ENCODE measurements at regions not wholly inside any gene's neighbourhood (a gene's known extent, or its start where the extent isn't known, plus 50 kb on each side); places are given as distances from the start of the nearest gene placed in this dataset.

DNA sequence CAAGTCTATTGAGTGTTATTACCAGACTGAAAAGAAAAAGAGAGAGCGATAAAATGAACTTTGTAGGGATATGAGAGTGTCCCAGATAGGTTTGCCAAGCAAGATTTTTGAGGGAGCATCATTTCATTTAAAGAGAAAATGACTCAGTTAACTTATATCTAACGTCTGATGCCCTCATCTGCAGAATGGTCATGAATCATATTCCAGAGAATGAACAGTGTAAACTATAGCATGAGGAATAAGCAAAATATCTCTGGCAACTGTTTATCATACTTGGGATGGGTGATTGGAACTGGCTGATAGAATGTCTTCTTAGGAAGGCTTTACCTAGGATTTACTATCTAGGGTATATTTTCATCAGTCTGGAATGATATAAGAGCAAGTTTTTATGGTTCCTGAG lies 289.4 kb downstream of the CMPK2 start:
- Mint-ChIP-seq H3K27ac (no peak overlapping the region), H3K4me1 (no peaks in the 10 kb centered on the region), H3K9me3 (peaks cover 0 to 2% of the 10 kb centered on the region in 2 donors), H3K27me3 (peaks cover 0 to 14% of the 10 kb centered on the region in 2 donors), H3K4me3 (no peak overlapping the region), H3K36me3 (no peaks in the 10 kb centered on the region)
- DNase-seq (no peak), ATAC-seq (replicated peaks) (no peak)

DNA sequence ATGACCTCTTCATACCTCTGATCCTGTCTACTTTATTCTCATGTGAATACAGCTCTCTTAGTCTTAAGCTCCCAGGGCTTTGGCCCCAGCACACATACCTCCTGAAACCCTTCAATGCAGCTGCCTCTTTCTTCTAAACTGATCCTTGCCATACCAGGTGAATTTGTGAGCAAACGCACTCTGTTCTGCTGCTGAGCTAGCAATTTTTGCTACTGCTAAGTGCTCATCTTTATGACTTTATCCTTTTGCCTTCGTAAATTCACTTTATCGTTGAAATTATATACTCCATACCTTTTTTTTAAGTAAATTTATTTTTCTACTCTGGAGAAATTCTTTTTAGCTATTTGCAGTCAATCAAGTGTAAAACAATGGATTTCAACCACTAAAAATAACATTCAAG lies 287.7 kb downstream of the CMPK2 start:
- Mint-ChIP-seq H3K36me3 (no peaks in the 10 kb centered on the region), H3K27me3 (peaks cover 0 to 20% of the 10 kb centered on the region in 2 donors), H3K4me1 (no peaks in the 10 kb centered on the region), H3K4me3 (no peak overlapping the region), H3K27ac (no peak overlapping the region), H3K9me3 (peaks cover 0 to 2% of the 10 kb centered on the region in 2 donors)
- DNase-seq (no peak), ATAC-seq (replicated peaks) (no peak)

DNA sequence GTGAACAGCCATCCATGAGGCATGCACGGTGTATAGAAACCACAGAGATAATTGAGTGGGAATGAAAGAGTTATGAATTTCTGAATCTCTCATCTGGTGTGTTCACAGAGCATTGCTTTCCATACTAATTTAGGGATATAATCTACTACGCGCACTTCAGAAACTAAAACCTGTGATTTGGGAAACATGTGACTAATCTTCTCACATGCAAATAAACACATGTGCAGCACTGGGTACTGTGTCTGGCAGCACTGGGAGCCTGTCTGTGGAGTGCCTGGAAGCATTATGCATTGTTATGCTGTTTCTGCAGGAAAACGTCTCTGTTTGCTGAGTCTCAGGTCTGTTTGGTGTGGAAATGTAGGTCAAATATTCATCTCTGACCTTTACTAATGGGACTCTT lies 287.3 kb downstream of the CMPK2 start:
- H3K27ac Mint-ChIP-seq, result no peak overlapping the region
- peaks cover 0 to 23% of the 10 kb centered on the region in 2 donors for H3K27me3 Mint-ChIP-seq
- no peak overlapping the region for H3K4me3 Mint-ChIP-seq
- ATAC-seq (replicated peaks), result no peak
- H3K4me1 Mint-ChIP-seq, result no peaks in the 10 kb centered on the region
- no peak for DNase-seq
- peaks cover 0 to 2% of the 10 kb centered on the region in 2 donors for H3K9me3 Mint-ChIP-seq
- H3K36me3 Mint-ChIP-seq, result no peaks in the 10 kb centered on the region

DNA sequence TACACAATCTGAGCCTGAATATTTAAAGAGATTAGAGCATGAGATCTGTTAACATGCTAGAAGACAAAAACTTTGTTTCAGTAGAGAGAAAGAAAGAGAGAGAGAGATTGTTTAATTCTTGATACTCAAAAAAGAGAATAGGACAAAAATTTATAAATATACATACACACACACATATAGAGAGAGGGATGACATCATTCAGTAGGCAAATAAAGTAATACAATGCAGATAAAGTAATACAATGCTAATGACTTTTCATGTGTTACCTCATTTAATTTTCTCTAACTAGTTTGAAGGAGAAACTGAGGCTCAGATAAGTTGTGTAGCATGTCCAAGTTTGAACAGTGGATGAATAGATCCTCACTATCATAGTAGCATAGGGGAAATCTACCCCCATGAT lies 286.4 kb downstream of the CMPK2 start:
- no peaks in the 10 kb centered on the region for H3K36me3 Mint-ChIP-seq
- no peak for ATAC-seq (replicated peaks)
- peaks cover 0 to 23% of the 10 kb centered on the region in 2 donors for H3K27me3 Mint-ChIP-seq
- no peak overlapping the region for H3K4me3 Mint-ChIP-seq
- no peaks in the 10 kb centered on the region for H3K4me1 Mint-ChIP-seq
- DNase-seq, result no peak
- peaks cover 0 to 2% of the 10 kb centered on the region in 2 donors for H3K9me3 Mint-ChIP-seq
- no peak overlapping the region for H3K27ac Mint-ChIP-seq

DNA sequence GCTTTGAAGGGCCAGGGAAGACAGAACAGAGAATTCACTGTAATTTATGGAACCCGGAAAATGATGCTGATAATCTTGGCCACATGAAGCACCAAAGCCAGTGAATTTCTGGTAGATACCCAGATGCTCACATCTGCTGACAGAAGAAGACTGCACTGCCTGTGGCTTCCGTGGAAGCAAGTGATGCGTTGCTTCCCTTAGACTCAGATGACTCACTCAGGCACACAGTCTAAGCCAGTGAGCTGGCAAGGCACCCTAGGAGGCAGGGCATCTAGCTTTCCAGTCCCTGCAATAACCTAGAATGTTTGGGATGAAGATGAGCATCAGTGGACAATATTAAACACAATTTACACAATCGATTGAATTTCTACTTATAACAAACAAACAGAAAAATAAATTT lies 284.7 kb downstream of the CMPK2 start:
- Mint-ChIP-seq H3K36me3 (no peaks in the 10 kb centered on the region), H3K9me3 (peaks cover 2 to 4% of the 10 kb centered on the region in 2 donors), H3K4me1 (no peaks in the 10 kb centered on the region), H3K4me3 (no peak overlapping the region), H3K27me3 (peaks cover 0 to 23% of the 10 kb centered on the region in 2 donors), H3K27ac (no peak overlapping the region)
- DNase-seq, result no peak
- no peak for ATAC-seq (replicated peaks)

DNA sequence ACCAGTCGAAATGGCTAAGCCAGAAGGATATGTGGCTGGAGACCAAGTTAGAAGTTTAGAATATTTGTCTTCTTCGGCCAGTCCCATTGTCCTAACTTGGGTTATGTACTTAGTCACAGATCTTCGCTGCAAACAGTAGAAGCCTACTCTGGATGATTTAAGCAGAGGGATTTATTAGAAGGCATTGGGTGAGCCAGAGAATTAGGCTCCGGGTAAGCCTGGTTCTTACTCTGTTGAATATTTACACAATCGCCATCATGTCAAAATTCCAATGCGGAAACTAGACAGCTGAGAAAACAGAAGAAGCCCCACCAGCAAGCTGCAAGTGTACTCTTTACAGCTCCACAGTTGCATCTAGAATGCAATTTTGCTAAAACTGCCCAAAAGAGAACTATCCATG lies 276.6 kb downstream of the CMPK2 start:
- ATAC-seq (replicated peaks) (no peak), DNase-seq (no peak)
- Mint-ChIP-seq H3K27me3 (no peaks in the 10 kb centered on the region), H3K27ac (no peak overlapping the region), H3K4me3 (no peak overlapping the region), H3K36me3 (no peaks in the 10 kb centered on the region), H3K9me3 (peaks cover 1 to 9% of the 10 kb centered on the region in 2 donors), H3K4me1 (no peaks in the 10 kb centered on the region)

DNA sequence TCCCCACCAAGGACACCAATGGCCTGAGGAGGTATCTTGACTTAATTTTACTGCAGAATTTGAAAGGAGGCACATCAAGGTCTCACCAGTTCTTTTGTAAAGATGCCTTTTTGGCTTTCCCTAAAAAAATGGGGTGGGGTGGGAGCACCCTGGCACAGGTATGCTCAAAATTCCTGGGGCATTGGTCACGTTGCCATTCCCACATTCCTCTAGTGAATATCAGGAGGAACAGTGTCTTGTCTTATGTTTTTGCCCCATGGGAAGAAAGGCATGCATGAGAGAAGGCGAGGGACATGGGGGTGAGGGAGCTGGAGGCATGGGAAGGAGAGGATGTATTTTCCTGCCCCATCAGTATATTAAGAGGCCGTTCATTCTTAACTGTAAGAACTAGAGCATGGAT lies 275.3 kb downstream of the CMPK2 start:
- no peak for DNase-seq
- peaks cover 1 to 6% of the 10 kb centered on the region in 2 donors for H3K9me3 Mint-ChIP-seq
- H3K27me3 Mint-ChIP-seq, result no peaks in the 10 kb centered on the region
- H3K4me3 Mint-ChIP-seq, result no peak overlapping the region
- no peak for ATAC-seq (replicated peaks)
- H3K36me3 Mint-ChIP-seq, result no peaks in the 10 kb centered on the region
- no peak overlapping the region for H3K27ac Mint-ChIP-seq
- no peaks in the 10 kb centered on the region for H3K4me1 Mint-ChIP-seq

DNA sequence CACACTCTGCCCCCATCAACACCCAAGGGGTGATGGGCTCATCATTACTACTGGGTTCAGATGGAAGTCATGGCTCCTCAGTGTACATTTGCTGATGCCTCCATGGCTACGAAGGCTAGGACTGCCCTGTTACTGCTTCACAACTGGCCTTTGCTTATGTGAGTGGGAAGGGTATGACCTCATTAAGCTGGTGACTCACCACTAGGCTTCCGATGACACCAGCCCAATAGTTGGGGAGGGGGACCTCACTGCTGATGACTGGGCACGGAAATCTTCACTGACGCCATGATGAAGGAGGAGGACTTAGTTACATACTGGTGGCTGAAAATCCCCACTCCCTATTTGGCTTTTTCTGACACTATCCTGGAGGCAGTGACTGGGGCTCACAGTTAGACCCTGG lies 263.2 kb downstream of the CMPK2 start:
- DNase-seq (no peak), ATAC-seq (replicated peaks) (no peak)
- H3K4me3 Mint-ChIP-seq, result no peak overlapping the region
- no peak overlapping the region for H3K27ac Mint-ChIP-seq
- H3K27me3 Mint-ChIP-seq, result no peaks in the 10 kb centered on the region
- H3K9me3 Mint-ChIP-seq, result no peaks in the 10 kb centered on the region
- H3K36me3 Mint-ChIP-seq, result no peaks in the 10 kb centered on the region
- no peaks in the 10 kb centered on the region for H3K4me1 Mint-ChIP-seq

DNA sequence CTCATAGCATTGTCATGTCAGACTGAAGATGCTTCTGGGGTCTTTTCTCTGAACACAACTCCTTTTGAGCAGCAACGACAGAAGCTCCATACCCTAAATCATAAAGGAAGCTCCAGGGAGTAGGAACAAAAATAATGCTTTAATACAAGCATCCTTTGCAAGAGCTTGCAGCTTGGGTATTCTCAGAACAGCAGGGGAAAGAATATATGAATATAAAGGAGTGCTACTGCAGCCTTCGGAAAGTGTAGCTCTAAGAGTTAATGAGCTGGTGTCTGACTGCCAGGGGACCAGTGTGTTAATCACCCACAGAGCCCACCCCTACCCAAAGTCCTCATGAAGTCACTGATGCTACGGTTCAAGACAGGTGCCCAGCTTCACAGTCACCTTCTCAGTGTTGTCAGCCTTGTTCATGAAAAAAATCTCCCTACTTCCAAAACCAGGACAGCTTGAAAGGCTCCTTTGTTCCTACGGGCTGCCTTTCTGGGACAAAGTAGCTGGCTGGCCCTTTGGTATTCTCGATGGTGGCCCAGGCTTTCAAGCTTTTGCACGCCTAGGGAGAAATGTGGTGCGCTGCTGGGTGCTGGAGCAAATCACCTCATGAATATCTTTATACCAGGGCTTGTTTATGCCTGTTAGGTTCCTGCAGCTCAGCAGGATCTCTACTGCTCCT lies 259.7 kb downstream of the CMPK2 start:
- Mint-ChIP-seq H3K27me3 (peaks cover 0 to 1% of the 10 kb centered on the region in 2 donors), H3K4me3 (no peak overlapping the region), H3K4me1 (no peaks in the 10 kb centered on the region), H3K9me3 (peaks cover 3 to 12% of the 10 kb centered on the region in 2 donors), H3K36me3 (no peaks in the 10 kb centered on the region), H3K27ac (no peak overlapping the region)
- DNase-seq, result no peak
- no peak for ATAC-seq (replicated peaks)

DNA sequence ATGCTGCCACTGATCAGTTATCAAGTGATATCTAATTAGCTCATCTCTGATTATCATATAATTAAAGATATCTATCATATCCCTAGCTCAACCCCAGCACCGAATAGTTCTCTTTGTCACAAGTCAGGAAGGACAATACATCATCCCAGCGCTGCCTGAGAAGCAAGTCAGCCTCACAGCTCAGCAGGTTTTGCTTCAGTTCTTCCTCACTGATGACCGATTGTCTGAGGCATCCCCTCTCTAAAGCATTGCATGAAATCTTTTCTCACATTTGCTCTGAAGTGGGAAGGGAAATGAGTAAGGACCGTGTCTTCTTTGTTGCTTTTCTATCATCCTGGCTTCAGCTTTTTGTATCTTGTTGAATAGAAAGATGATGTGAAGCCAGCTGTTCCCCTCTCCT lies 247.9 kb downstream of the CMPK2 start:
- no peak for ATAC-seq (replicated peaks)
- Mint-ChIP-seq H3K4me1 (no peaks in the 10 kb centered on the region), H3K27ac (no peak overlapping the region), H3K9me3 (peaks cover 5 to 13% of the 10 kb centered on the region in 2 donors), H3K4me3 (no peak overlapping the region), H3K27me3 (no peaks in the 10 kb centered on the region), H3K36me3 (peaks cover 0 to 3% of the 10 kb centered on the region in 2 donors)
- DNase-seq, result no peak

DNA sequence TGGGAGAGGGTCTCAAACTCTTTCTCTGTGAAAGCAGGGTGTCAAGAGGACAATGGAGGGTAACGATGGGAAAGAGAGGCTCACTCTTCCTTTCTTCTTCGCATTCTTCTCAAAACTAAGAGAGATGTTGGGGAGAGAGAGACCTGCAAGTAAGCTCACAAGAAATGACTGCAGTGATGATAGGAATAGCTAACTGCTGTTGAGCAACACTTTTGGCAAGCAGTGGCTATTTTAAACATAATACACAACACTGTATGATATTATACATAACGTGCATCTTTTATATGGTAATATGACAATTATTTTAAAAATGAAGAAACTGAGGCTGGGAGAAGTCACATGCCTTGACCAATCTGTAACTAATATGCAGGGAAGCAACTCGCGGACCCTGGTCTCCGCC lies 247.5 kb downstream of the CMPK2 start:
- DNase-seq, result no peak
- Mint-ChIP-seq H3K9me3 (peaks cover 4 to 12% of the 10 kb centered on the region in 2 donors), H3K4me1 (no peaks in the 10 kb centered on the region), H3K36me3 (peaks cover 0 to 1% of the 10 kb centered on the region in 2 donors), H3K27me3 (no peaks in the 10 kb centered on the region), H3K4me3 (no peak overlapping the region), H3K27ac (no peak overlapping the region)
- ATAC-seq (replicated peaks), result no peak

DNA sequence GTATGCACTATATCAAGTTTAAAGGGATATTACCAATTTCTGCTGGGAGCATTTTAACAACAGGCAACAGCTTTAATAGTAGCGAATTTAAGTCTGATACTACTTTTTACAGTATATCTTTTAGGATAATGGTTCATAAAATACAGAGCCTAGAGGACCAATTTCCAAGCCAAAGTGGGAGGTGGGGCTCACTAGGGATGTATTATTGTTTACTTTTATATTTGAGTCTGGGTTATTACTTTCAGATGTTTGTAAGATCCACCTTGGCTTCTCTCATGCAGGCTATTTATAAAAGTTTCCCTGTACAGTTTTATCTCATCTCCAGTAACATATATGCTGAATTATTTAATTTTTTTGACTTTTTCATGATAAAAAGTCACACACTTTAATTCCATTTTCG lies 242.0 kb downstream of the CMPK2 start:
- H3K9me3 Mint-ChIP-seq, result peaks cover 0 to 4% of the 10 kb centered on the region in 2 donors
- no peak for ATAC-seq (replicated peaks)
- H3K4me1 Mint-ChIP-seq, result no peaks in the 10 kb centered on the region
- no peaks in the 10 kb centered on the region for H3K27me3 Mint-ChIP-seq
- no peaks in the 10 kb centered on the region for H3K36me3 Mint-ChIP-seq
- no peak overlapping the region for H3K27ac Mint-ChIP-seq
- DNase-seq, result no peak
- H3K4me3 Mint-ChIP-seq, result no peak overlapping the region

DNA sequence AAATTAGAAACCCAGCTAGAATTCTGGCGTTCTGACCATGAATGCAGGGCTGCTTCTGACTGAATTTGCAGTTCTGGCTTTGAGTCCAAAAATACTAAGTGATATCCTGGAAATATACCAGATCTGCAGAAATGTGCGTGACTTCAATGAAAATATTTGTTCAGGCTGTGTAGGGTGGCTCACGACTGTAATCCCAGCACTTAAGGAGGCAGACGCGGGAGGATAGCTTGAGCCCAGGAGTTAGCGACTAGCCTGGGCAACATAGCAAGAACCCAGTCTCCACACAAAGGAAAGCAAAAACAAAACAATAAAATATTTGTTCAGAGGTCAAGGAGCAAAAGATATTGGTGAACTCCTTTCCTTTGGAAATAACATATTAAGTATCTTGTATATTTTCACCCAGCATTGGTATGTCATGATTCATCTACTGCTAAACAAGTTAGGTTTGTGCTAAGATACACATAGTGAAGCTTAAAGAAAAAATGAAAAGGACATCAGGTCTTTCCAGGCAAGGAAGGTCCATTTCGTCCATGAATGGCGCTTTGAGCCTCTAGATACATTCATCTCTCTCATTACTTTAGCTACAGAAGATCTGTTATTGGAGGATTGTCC lies 239.2 kb downstream of the CMPK2 start:
- ATAC-seq (replicated peaks), result no peak

DNA sequence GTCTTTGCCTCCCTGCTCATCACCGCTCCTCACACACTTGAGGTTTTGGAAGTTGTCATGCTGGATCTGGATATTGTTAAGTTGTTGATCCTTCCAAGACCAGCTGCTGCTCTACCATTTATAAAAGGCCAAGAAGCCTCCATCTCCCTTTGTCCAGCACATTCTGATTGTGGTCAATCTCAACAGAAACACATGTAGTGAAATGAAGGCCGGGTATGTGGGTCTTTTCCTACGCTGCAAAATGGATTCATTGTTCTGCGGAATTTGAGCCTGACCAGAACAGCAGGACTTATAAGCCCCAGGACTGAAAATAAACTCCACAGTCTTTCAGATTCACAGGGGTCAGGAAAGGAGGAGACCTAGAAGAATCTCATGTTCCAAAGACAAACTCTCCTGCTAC lies 238.4 kb downstream of the CMPK2 start:
- Mint-ChIP-seq H3K36me3 (no peaks in the 10 kb centered on the region), H3K4me3 (no peak overlapping the region), H3K4me1 (no peaks in the 10 kb centered on the region), H3K27ac (no peak overlapping the region), H3K9me3 (peaks cover 2 to 4% of the 10 kb centered on the region in 2 donors), H3K27me3 (no peaks in the 10 kb centered on the region)
- ATAC-seq (replicated peaks), result no peak
- no peak for DNase-seq

More for the DNA sequence above, 239.2 kb downstream of the CMPK2 start:
- H3K4me1 Mint-ChIP-seq, result no peaks in the 10 kb centered on the region
- no peaks in the 10 kb centered on the region for H3K27me3 Mint-ChIP-seq
- peaks cover 2 to 4% of the 10 kb centered on the region in 2 donors for H3K9me3 Mint-ChIP-seq
- no peaks in the 10 kb centered on the region for H3K36me3 Mint-ChIP-seq
- DNase-seq, result no peak
- no peak overlapping the region for H3K27ac Mint-ChIP-seq
- H3K4me3 Mint-ChIP-seq, result no peak overlapping the region

DNA sequence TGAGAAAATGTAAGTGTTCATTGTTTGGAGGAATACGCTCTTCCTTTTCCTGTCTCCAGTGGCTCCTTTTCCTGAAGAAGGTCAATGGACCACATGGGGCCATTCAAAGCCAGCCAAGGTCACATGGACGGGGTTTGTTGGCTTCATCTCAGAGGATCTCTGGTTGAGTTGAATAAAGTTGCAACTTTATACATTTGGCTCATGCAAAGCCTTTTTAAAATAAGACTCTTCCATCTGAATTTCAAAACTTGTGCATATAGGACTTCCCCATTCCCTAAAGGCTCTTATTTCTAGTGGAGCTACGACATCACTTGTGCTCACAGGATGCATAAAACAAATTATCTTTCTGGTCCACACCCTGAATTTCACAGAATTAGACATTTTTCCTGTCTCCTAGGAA lies 235.5 kb downstream of the CMPK2 start:
- Mint-ChIP-seq H3K27ac (no peak overlapping the region), H3K27me3 (no peaks in the 10 kb centered on the region), H3K9me3 (peaks cover 0 to 2% of the 10 kb centered on the region in 2 donors), H3K4me1 (no peaks in the 10 kb centered on the region), H3K36me3 (no peaks in the 10 kb centered on the region), H3K4me3 (no peak overlapping the region)
- DNase-seq, result no peak
- no peak for ATAC-seq (replicated peaks)

Data from stimulated activated naive B cell treated with anti-CD40 and anti-IgM and Interleukin-4, amounts not matched to agents 10 μg/mL and 1 μg/mL and 100 μg/mL, for 72 hours (primary cell).